CD4-positive, CD25-positive, alpha-beta regulatory T cell (primary cell): ENCODE measurements at regions not wholly inside any gene's neighbourhood (a gene's known extent, or its start where the extent isn't known, plus 50 kb on each side); places are given as distances from the start of the nearest gene placed in this dataset.
"Not testable (repeated sequence)": the region's sequence is repeated elsewhere in the genome, so short reads cannot be mapped to it uniquely, and the experiment has no call there.

Experiments used
- ATAC-seq, 2 donors: fragments of 150-1000 bp; cut with Tn5 transposase; one replicate each; pipeline ENCODE4 v1.10.0; 2021; ENCODE audit warnings: low read depth in 2 of 2, moderate number of reproducible peaks in 2 of 2, moderate library complexity in 1 of 2
- DNase-seq, 3 donors: peaks; one replicate each; pipeline versions ENCODE4 v3.0.0 to v3.0.0-alpha.2; 2012 to 2022; ENCODE audit warnings: mixed read lengths in 1 of 3
- H3K27ac ChIP-seq: one replicate; pipeline ENCODE4 v1.7.0; 2013; ENCODE audit warnings: mild to moderate bottlenecking, low read length; ENCODE audit not compliant: insufficient read depth, poor library complexity, severe bottlenecking
- H3K27me3 ChIP-seq: one replicate; pipeline ENCODE4 v1.7.0; 2013; ENCODE audit warnings: low read length; ENCODE audit not compliant: control insufficient read depth, insufficient read depth
- H3K36me3 ChIP-seq: one replicate; pipeline ENCODE4 v1.7.0; 2013; ENCODE audit warnings: mild to moderate bottlenecking, low read length, moderate library complexity; ENCODE audit not compliant: control insufficient read depth, insufficient read depth
- H3K4me1 ChIP-seq: 2 replicates; pipeline ENCODE4 v1.7.0; 2013; ENCODE audit warnings: mild to moderate bottlenecking, low read length; ENCODE audit not compliant: insufficient read depth, control insufficient read depth, poor library complexity, severe bottlenecking
- H3K4me3 ChIP-seq: one replicate; pipeline ENCODE4 v1.7.0; 2013; ENCODE audit warnings: low read depth, mild to moderate bottlenecking, low read length, moderate library complexity
- H3K9me3 ChIP-seq, 2 experiments: 1 replicate in 1 of 2; 2 replicates in 1 of 2; pipeline ENCODE4 v1.7.0; 2013; ENCODE audit warnings: low read length in 2 of 2, mild to moderate bottlenecking in 1 of 2, moderate library complexity in 1 of 2; ENCODE audit not compliant: control insufficient read depth in 2 of 2
- H3K27ac Mint-ChIP-seq, 3 donors: one replicate each; pipeline ENCODE4 v1.8.0; 2020 to 2022; ENCODE audit warnings: mild to moderate bottlenecking in 3 of 3, mixed read lengths in 3 of 3, moderate library complexity in 2 of 3
- H3K27me3 Mint-ChIP-seq: one replicate; pipeline ENCODE4 v1.8.0; 2022; ENCODE audit warnings: mild to moderate bottlenecking, mixed read lengths
- H3K36me3 Mint-ChIP-seq: one replicate; pipeline ENCODE4 v1.8.0; 2020; ENCODE audit warnings: mixed read lengths
- H3K4me1 Mint-ChIP-seq, 4 donors: one replicate each; pipeline ENCODE4 v1.8.0; 2020 to 2022; ENCODE audit warnings: mixed read lengths in 4 of 4, mild to moderate bottlenecking in 1 of 4
- H3K4me3 Mint-ChIP-seq, 4 donors: one replicate each; pipeline ENCODE4 v1.8.0; 2020 to 2022; ENCODE audit warnings: mild to moderate bottlenecking in 4 of 4, mixed read lengths in 4 of 4, moderate library complexity in 3 of 4
- H3K9me3 Mint-ChIP-seq, 7 donors: one replicate each; pipeline ENCODE4 v1.8.0; 2020 to 2022; ENCODE audit warnings: mixed read lengths in 7 of 7, mild to moderate bottlenecking in 3 of 7, moderate library complexity in 2 of 7

- H3K4me1 Mint-ChIP-seq = peaks cover 3 to 43% (median 11%) of the 10 kb centered on the region in 4 donors
- Histone ChIP-seq H3K27ac (no peak overlapping the region), H3K36me3 (no peaks in the 10 kb centered on the region), H3K4me3 (no peak overlapping the region), H3K9me3 (no peaks in the 10 kb centered on the region), H3K4me1 (no peaks in the 10 kb centered on the region), H3K27me3 (no peaks in the 10 kb centered on the region)
- DNase-seq (no peak), ATAC-seq (no peak)
- peak overlapping the region in 1 of 3 donors; percentile 43 for H3K27ac Mint-ChIP-seq
- H3K36me3 Mint-ChIP-seq = no peaks in the 10 kb centered on the region
- H3K27me3 Mint-ChIP-seq = peaks cover 4% of the 10 kb centered on the region
- H3K4me3 Mint-ChIP-seq = peak overlapping the region in 2 of 4 donors; percentile 12 to 32
- no peaks in the 10 kb centered on the region for H3K9me3 Mint-ChIP-seq
Observed at GRCh38 chr7:142647749-142648148, 101.5 kb upstream of the PRSS1 start.

DNA sequence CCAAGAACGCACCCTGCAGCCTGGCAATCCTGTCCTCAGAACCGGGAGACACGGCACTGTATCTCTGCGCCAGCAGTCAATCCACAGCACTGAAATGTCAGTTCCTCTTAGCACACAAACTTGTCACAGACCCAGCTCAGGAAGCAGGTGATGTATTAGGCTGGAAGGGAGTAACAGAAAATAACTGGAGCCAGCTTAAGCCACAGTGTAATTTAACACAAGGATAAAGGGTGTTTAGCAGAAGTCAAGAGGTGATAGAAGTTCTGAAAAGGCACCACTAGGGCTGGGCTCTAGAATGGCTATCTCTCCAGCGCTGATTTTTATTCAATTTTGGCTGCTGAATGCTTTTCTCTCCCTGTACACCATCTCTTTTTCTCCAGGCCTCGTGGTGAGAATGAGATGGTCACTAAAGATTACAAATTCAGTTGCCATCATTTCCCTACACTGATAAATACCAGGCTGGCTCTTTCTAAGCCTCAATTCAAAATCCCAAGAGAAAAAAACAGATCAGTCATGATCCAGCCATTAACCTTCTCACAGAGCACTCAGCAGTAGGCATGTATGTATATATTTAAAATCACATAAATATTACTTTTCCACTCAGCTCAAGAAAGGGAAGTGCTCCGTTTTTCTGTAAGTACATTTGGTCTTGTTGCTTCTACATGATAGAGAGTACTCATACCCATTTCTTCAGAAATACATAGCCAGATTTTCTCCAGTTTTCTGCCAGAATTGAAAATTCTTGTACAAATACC is 102.7 kb upstream of the PRSS1 start:
- peak overlapping the region; percentile 51 to 86 (median 79) for H3K4me3 Mint-ChIP-seq
- Histone ChIP-seq H3K4me3 (peak overlapping the region; percentile 59), H3K4me1 (no peaks in the 10 kb centered on the region), H3K27me3 (no peaks in the 10 kb centered on the region), H3K36me3 (no peaks in the 10 kb centered on the region), H3K27ac (peak overlapping the region; percentile 51), H3K9me3 (no peaks in the 10 kb centered on the region)
- peak in 1 of 2 donors; percentile 42 for ATAC-seq
- H3K27me3 Mint-ChIP-seq = peaks cover 4% of the 10 kb centered on the region
- H3K4me1 Mint-ChIP-seq = peaks cover 4 to 51% (median 12%) of the 10 kb centered on the region in 4 donors
- no peaks in the 10 kb centered on the region for H3K9me3 Mint-ChIP-seq
- H3K27ac Mint-ChIP-seq = peak overlapping the region; percentile 60 to 91 (median 72)
- no peaks in the 10 kb centered on the region for H3K36me3 Mint-ChIP-seq
- no peak for DNase-seq

DNA sequence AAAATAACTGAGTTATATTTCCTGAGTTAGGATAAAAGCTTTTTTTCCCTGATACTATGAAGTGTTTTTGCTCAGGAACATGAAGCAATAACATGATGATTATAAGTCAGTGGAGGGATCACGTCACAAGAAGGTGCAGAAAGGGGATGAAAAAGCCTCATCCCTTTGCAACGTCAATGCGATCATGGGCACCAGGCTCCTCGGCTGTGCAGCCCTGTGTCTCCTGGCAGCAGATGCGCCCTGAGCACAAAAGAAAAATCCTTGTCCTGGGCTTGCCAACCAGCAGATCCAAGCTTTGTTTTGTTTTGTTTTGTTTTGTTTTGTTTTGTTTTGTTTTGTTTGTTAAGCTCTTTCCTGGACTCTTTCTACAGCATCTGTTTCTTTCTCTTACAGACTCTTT is 103.5 kb upstream of the PRSS1 start:
- Histone ChIP-seq H3K27me3 (no peaks in the 10 kb centered on the region), H3K9me3 (no peaks in the 10 kb centered on the region), H3K4me3 (peak overlapping the region; percentile 59), H3K4me1 (no peaks in the 10 kb centered on the region), H3K27ac (peak overlapping the region; percentile 51), H3K36me3 (no peaks in the 10 kb centered on the region)
- Mint-ChIP-seq H3K4me3 (peak overlapping the region; percentile 58 to 86 (median 79)), H3K27ac (peak overlapping the region; percentile 60 to 91 (median 72)), H3K27me3 (peaks cover 4% of the 10 kb centered on the region), H3K36me3 (no peaks in the 10 kb centered on the region), H3K9me3 (no peaks in the 10 kb centered on the region), H3K4me1 (peaks cover 3 to 51% (median 11%) of the 10 kb centered on the region in 4 donors)
- ATAC-seq (no peak), DNase-seq (no peak)

DNA sequence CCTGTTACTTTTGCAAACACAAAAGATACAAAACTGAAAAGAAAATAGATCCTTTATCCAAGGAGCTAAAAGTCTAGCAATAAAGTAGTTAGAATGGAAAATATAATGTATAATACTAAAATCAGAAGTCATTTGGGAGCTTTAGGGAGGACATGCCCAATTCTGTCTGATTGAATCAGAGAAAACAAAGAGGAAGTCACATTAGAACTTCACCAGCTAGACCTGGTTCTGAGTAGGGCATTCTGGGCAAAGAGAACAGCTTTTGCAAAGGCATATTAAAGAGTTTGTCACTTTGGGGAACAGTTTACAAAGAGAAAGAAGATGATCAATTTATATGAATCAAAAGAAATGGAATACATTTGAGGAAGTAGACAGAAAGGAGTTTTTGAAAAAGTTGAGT is 107.0 kb upstream of the PRSS1 start:
- no peaks in the 10 kb centered on the region for H3K27me3 Mint-ChIP-seq
- peaks cover 2 to 52% (median 17%) of the 10 kb centered on the region in 4 donors for H3K4me1 Mint-ChIP-seq
- Histone ChIP-seq H3K9me3 (no peaks in the 10 kb centered on the region), H3K4me3 (no peak overlapping the region), H3K27me3 (no peaks in the 10 kb centered on the region), H3K36me3 (no peaks in the 10 kb centered on the region), H3K4me1 (no peaks in the 10 kb centered on the region), H3K27ac (peak overlapping the region; percentile 51)
- DNase-seq (no peak), ATAC-seq (no peak)
- peak overlapping the region in 2 of 4 donors; percentile 51 to 68 for H3K4me3 Mint-ChIP-seq
- peak overlapping the region in 1 of 3 donors; percentile 65 for H3K27ac Mint-ChIP-seq
- H3K36me3 Mint-ChIP-seq = no peaks in the 10 kb centered on the region
- H3K9me3 Mint-ChIP-seq = no peaks in the 10 kb centered on the region

DNA sequence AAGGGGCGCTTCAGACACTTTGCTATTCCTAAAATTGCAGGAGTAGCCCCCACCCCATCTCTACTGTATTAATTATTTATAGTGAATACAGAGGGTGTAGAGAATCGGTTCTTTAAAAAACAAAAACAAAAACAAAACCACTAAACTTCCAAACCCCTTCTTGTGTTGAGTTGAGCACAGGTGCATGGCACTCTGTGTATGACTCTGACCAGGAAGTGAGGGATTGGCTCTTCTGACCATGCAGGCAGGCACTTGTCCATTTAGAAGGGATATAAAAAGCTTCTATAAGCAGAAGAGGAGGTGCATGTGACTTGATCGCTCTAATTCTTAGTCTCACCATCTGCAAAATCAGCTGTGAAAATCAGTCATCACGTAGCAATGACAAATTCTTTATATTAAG is 108.0 kb upstream of the PRSS1 start:
- not testable (repeated sequence) for H3K9me3 Mint-ChIP-seq
- peak overlapping the region; percentile 48 to 74 (median 58) for H3K4me3 Mint-ChIP-seq

GRCh38 chr7:142638581-142638980 is 110.7 kb upstream of the PRSS1 start:
- H3K36me3 ChIP-seq = no peaks in the 10 kb centered on the region
- peak overlapping the region in 1 of 3 donors; percentile 99 for H3K27ac Mint-ChIP-seq
- peak overlapping the region in 3 of 4 donors; percentile 11 to 54 (median 37) for H3K4me3 Mint-ChIP-seq

More for the DNA sequence above, 108.0 kb upstream of the PRSS1 start:
- H3K27me3 Mint-ChIP-seq, H3K36me3 ChIP-seq, DNase-seq, H3K36me3 Mint-ChIP-seq, H3K4me1 ChIP-seq, H3K4me3 ChIP-seq, ATAC-seq, H3K9me3 ChIP-seq, H3K27me3 ChIP-seq: not testable (repeated sequence)
- Mint-ChIP-seq H3K4me1 (peaks cover 2 to 52% (median 20%) of the 10 kb centered on the region in 4 donors), H3K27ac (peak overlapping the region in 2 of 3 donors; percentile 80 to 84)
- H3K27ac ChIP-seq = peak overlapping the region; percentile 60

GRCh38 chr7:142637240-142637639 is 112.0 kb upstream of the PRSS1 start:
- ATAC-seq (peak; percentile 50 to 55), DNase-seq (peak in 2 of 3 donors; percentile 50 to 56)
- Histone ChIP-seq H3K36me3 (no peaks in the 10 kb centered on the region), H3K27ac (peak overlapping the region; percentile 87), H3K9me3 (no peaks in the 10 kb centered on the region), H3K4me1 (no peaks in the 10 kb centered on the region), H3K4me3 (peak overlapping the region; percentile 86), H3K27me3 (no peaks in the 10 kb centered on the region)
- Mint-ChIP-seq H3K4me1 (peaks cover 6 to 52% (median 21%) of the 10 kb centered on the region in 4 donors), H3K9me3 (peaks cover 0 to 3% (median 0%) of the 10 kb centered on the region in 7 donors), H3K27ac (peak overlapping the region; percentile 95 to 100 (median 99)), H3K36me3 (no peaks in the 10 kb centered on the region), H3K4me3 (peak overlapping the region; percentile 85 to 97 (median 96)), H3K27me3 (no peaks in the 10 kb centered on the region)

More at GRCh38 chr7:142638581-142638980, 110.7 kb upstream of the PRSS1 start:
- Histone ChIP-seq H3K27me3 (no peaks in the 10 kb centered on the region), H3K9me3 (no peaks in the 10 kb centered on the region), H3K27ac (peak overlapping the region; percentile 23), H3K4me3 (no peak overlapping the region), H3K4me1 (no peaks in the 10 kb centered on the region)
- Mint-ChIP-seq H3K27me3 (no peaks in the 10 kb centered on the region), H3K4me1 (peaks cover 2 to 53% (median 18%) of the 10 kb centered on the region in 4 donors), H3K9me3 (peaks cover 0 to 3% (median 0%) of the 10 kb centered on the region in 7 donors), H3K36me3 (no peaks in the 10 kb centered on the region)
- ATAC-seq = no peak
- no peak for DNase-seq
